Fibroblast of lung (primary cell): ENCODE measurements at regions not wholly inside any gene's neighbourhood (a gene's known extent, or its start where the extent isn't known, plus 50 kb on each side); places are given as distances from the start of the nearest gene placed in this dataset.

Experiments
- DNase-seq, 2 donors: peaks; one replicate each; pipeline versions ENCODE4 v3.0.0 to v3.0.0-alpha.2; 2010; ENCODE audit warnings: low read depth in 2 of 2
- H2AFZ ChIP-seq: 2 replicates; pipeline ENCODE4 v1.5.1; 2012; ENCODE audit warnings: low read length, control low read depth, inconsistent platforms
- H3K27ac ChIP-seq: 2 replicates; pipeline ENCODE4 v1.5.1; 2011; ENCODE audit warnings: low read length, control low read depth; ENCODE audit not compliant: insufficient read depth
- H3K27me3 ChIP-seq: 2 replicates; pipeline ENCODE4 v1.5.1; 2011; ENCODE audit warnings: mild to moderate bottlenecking, low read length; ENCODE audit not compliant: control insufficient read depth, insufficient read depth
- H3K36me3 ChIP-seq: 2 replicates; pipeline ENCODE4 v1.5.1; 2011; ENCODE audit warnings: low read length; ENCODE audit not compliant: control insufficient read depth, insufficient read depth
- H3K4me1 ChIP-seq: 2 replicates; pipeline ENCODE4 v1.5.1; 2011; ENCODE audit warnings: low read length; ENCODE audit not compliant: control insufficient read depth, insufficient read depth; ENCODE audit errors: extremely low read depth
- H3K4me2 ChIP-seq: 2 replicates; pipeline ENCODE4 v1.5.1; 2011; ENCODE audit warnings: low read length, control low read depth; ENCODE audit not compliant: insufficient read depth; ENCODE audit errors: extremely low read depth
- H3K4me3 ChIP-seq, 4 experiments: fragments of 200-600 bp in 1 of 4; sonication (generic) in 1 of 4; replicated peaks in 1 of 4; 2 replicates each; pipeline ENCODE4 v1.5.1; 2011 to 2016; ENCODE audit warnings: low read length in 4 of 4, low read depth in 3 of 4, mild to moderate bottlenecking in 3 of 4, control low read depth in 2 of 4, inconsistent platforms in 1 of 4, mixed read lengths in 1 of 4; ENCODE audit not compliant: insufficient read depth in 1 of 4; ENCODE audit errors: control extremely low read depth in 1 of 4
- H3K79me2 ChIP-seq: 2 replicates; pipeline ENCODE4 v1.5.1; 2012; ENCODE audit warnings: mild to moderate bottlenecking, low read length, inconsistent platforms; ENCODE audit not compliant: control insufficient read depth, insufficient read depth
- H3K9ac ChIP-seq: 2 replicates; pipeline ENCODE4 v1.5.1; 2011; ENCODE audit warnings: mild to moderate bottlenecking, low read length, control low read depth; ENCODE audit not compliant: insufficient read depth
- H3K9me3 ChIP-seq: 2 replicates; pipeline ENCODE4 v1.5.1; 2012; ENCODE audit warnings: low read depth, low read length; ENCODE audit not compliant: control insufficient read depth, insufficient read depth
- H4K20me1 ChIP-seq: 2 replicates; pipeline ENCODE4 v1.5.1; 2011; ENCODE audit warnings: low read length; ENCODE audit not compliant: control insufficient read depth, insufficient read depth; ENCODE audit errors: extremely low read depth
- CTCF ChIP-seq, 2 donors: IDR thresholded peaks in 1 of 2; conservative IDR thresholded peaks in 1 of 2; 1 replicate in 1 of 2; 2 replicates in 1 of 2; pipeline ENCODE4 v1.5.1; 2011 to 2012; ENCODE audit warnings: low read length in 2 of 2, control low read depth in 1 of 2, inconsistent platforms in 1 of 2, low read depth in 1 of 2, mild to moderate bottlenecking in 1 of 2
- EZH2 ChIP-seq: IDR thresholded peaks from 2 replicates; pipeline ENCODE4 v1.5.1; 2012; ENCODE audit warnings: low read length, control low read depth, mild to moderate bottlenecking; ENCODE audit errors: missing control alignments

GRCh38 chr22:49290711-49291110 is 537.0 kb downstream of the BRD1 start:
- H3K9me3 ChIP-seq = no peaks in the 10 kb centered on the region
- no peak overlapping the region for H2AFZ ChIP-seq
- no peaks in the 10 kb centered on the region for H3K36me3 ChIP-seq
- no peaks in the 10 kb centered on the region for H3K79me2 ChIP-seq
- no peak overlapping the region for H3K4me3 ChIP-seq
- H3K4me1 ChIP-seq = no peaks in the 10 kb centered on the region
- no peak overlapping the region for H3K9ac ChIP-seq
- H3K4me2 ChIP-seq = no peak overlapping the region
- H4K20me1 ChIP-seq = no peaks in the 10 kb centered on the region
- TF ChIP-seq EZH2 = no peak
- TF ChIP-seq CTCF (conservative IDR thresholded peaks at IDR 0.05 in 1 of 2, IDR thresholded peaks at IDR 0.05 in 1 of 2; ENCODE audit: low read depth in 1 of 2, low read length in 2 of 2) = no peak
- no peaks in the 10 kb centered on the region for H3K27me3 ChIP-seq
- no peak overlapping the region for H3K27ac ChIP-seq
- DNase-seq = no peak

GRCh38 chr22:49289822-49290679 is 537.6 kb downstream of the BRD1 start:
- TF ChIP-seq CTCF (conservative IDR thresholded peaks at IDR 0.05 in 1 of 2, IDR thresholded peaks at IDR 0.05 in 1 of 2; ENCODE audit: low read depth in 1 of 2, low read length in 2 of 2) (no peak), EZH2 (no peak)

GRCh38 chr22:49286181-49286760 is 541.4 kb downstream of the BRD1 start:
- Histone ChIP-seq H3K9ac (no peak overlapping the region), H3K27ac (no peak overlapping the region), H3K9me3 (no peaks in the 10 kb centered on the region), H4K20me1 (no peaks in the 10 kb centered on the region), H3K4me3 (no peak overlapping the region), H2AFZ (no peak overlapping the region), H3K4me2 (no peak overlapping the region), H3K36me3 (no peaks in the 10 kb centered on the region), H3K79me2 (no peaks in the 10 kb centered on the region), H3K27me3 (no peaks in the 10 kb centered on the region), H3K4me1 (no peaks in the 10 kb centered on the region)
- DNase-seq = no peak
- TF ChIP-seq CTCF (conservative IDR thresholded peaks at IDR 0.05 in 1 of 2, IDR thresholded peaks at IDR 0.05 in 1 of 2; ENCODE audit: low read depth in 1 of 2, low read length in 2 of 2) = no peak
- no peak for TF ChIP-seq EZH2

More at GRCh38 chr22:49289822-49290679, 537.6 kb downstream of the BRD1 start:
- no peaks in the 10 kb centered on the region for H4K20me1 ChIP-seq
- no peaks in the 10 kb centered on the region for H3K36me3 ChIP-seq
- no peaks in the 10 kb centered on the region for H3K9me3 ChIP-seq
- H3K9ac ChIP-seq = no peak overlapping the region
- H3K4me2 ChIP-seq = no peak overlapping the region
- no peaks in the 10 kb centered on the region for H3K4me1 ChIP-seq
- no peak overlapping the region for H2AFZ ChIP-seq
- no peaks in the 10 kb centered on the region for H3K27me3 ChIP-seq
- no peak overlapping the region for H3K4me3 ChIP-seq
- no peak for DNase-seq
- no peak overlapping the region for H3K27ac ChIP-seq
- H3K79me2 ChIP-seq = no peaks in the 10 kb centered on the region
